SIG-M5 treated with dmso at 0.1 percent for 504 hours (cell line): ENCODE measurements at regions not wholly inside any gene's neighbourhood (a gene's known extent, or its start where the extent isn't known, plus 50 kb on each side); places are given as distances from the start of the nearest gene placed in this dataset.

ENCODE experiments used
- DNase-seq: peaks from one replicate; lab custom pipeline; 2025; ENCODE audit not compliant: unreplicated experiment; lab: John Stamatoyannopoulos, UW

DNA sequence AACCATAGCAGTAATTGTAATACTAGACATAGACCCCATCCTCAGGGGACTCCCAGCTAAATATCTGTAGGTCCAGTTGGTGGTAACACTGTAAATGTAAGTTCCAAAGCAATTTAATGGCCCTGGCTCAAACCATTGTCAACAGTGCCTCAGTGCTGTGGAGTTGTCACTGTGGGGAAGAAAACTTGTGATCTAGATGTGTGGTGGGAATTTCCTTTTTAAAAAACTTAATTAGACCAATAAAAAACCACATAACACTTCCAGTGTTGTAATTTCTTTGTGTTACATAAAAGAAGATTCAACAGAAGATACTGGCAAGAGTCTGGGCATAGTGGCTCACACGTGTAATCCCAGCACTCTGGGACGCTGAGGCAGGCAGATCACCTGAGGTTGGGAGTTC, 138.6 kb upstream of the UMPS start:
- DNase-seq, result no peak

DNA sequence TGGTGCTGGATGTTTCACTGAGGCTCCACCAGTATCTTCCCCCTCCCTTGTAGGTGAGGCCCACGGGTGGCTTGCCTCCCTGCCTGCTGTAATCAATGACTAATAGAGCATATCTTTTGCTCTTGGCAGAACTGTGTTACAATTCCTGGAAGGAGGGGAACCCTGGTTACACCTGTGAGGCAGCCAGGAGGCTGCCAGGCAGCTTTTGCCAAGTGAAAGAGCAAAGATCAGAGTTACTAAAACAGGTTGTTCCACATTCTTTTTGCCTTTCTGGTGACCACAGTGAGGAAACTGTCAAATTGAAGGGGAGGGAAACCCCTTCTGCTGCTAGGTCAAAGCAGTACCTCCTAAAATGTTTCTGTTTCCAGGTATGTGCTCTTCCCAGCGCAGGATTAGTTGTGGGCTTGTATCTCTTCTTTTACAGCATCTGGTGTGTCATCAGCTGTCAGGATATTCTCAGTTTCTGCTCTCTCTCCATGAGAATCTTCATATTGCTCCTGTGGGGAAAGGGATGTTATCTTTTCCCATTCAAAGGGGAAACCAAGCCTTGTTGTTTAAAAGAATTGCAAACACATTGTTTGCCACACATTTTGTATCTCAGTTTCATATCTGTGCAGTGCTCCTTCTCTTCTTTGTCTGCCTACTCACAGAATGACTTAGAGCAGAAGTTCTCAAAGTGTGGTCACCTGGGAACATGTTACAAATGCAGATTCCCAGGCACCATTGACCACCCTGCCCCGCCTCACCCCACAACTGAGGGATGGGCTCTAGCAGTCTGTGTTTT, 137.4 kb upstream of the UMPS start:
- DNase-seq, result peak; percentile 63

DNA sequence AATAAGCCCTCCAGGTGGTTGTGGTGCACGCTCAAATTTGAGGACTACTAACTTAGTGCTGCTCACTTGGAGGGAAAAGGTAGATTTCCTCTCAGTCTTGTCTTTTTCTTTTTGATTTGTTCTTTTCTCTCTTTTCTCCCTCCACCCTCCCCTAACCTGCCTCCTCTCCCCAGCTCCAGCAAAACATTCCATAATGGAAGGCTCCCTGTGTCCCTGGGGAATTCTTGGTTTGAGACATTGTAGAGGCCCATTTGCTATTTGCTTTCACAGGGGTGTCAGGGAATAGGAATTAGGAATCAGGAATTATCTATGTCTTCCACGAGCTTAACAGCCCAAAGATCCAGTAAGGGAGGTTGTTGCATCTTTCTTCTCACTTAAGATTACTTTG, 136.8 kb upstream of the UMPS start:
- DNase-seq, result no peak

- no peak for DNase-seq
Measured at GRCh38 chr3:124594581-124594980, 135.7 kb upstream of the UMPS start.

DNA sequence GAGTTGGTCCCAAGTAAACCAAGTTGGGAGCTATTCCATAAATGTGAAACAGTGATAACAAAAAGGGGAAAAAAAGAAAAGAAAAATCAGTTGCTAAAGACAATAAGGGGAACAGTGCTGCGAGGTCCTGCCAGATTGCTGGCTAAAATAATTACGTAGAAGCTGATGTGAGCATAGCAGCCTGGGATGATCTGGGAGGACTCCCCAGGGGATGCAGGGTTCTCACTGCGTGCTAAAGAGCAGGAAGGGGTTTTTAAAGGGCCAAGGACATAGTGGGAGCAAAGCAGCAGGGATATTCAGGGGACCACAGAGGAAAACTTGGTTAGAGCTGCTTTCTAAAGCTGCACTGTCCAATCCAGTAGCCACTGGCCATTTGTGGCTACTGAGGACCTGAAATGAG, 133.0 kb upstream of the UMPS start:
- DNase-seq, result no peak

DNA sequence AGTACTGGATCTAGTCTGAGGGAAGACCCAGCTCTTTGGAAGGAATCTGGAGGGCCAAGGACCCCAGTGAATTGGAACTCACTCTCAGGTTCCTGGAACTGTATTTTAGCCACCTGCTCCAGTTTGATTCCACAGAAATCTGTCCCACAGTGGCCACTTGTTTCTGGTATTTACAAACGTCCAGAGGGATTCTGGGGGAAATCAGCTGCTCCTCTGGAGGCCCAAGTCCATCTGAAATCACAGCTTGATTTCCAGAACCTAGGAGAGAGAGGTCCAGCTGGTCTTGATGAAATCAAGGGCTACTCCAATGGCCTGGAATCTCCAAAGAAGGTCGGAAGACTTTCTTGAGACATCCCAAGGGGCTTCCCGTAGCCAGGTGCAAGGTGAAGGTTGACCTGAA, 132.3 kb upstream of the UMPS start:
- DNase-seq, result no peak

GRCh38 chr3:124599147-124599765, 131.0 kb upstream of the UMPS start:
- DNase-seq, result no peak

DNA sequence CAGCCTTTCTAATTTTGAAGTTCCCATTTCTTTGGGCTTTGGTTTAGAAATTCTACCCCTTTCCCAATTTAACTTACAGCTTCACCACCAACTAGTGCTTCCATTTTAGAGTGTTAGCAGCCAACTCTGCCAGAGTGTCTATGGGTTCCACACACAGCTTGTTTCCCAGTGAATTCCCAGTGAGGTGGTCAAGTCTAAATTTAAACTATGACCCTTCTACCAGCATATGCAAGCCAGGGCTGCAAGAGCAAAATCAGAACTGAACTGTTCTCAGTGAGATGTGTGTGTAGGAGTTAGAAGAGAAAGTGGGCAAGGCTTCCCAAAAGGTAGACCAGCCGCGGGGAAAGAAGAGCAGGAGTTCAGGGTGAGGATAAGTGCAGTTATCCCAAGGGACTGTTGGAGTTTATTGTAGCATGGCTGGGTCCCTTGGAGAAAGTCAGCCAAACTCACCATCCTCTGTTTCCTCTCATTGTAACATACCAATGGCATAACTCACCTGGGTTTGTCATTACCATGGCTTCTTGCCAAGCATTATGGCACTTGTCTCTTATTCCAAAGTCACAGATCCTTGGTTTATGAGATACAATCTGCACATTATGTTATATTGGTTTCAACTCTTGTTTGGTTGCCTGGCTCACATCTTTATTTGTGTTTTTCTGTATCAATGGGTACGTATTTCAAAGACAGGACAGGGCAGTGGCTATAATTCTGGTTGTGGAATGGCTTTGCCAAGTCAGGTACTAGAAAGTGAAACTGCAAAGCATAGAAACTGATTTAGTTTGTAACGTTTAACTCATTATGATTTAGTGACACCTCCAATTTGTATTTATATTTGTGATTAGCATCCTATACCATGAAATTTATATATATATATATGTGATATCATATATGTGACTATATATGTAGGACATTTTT, 130.2 kb upstream of the UMPS start:
- DNase-seq, result no peak

DNA sequence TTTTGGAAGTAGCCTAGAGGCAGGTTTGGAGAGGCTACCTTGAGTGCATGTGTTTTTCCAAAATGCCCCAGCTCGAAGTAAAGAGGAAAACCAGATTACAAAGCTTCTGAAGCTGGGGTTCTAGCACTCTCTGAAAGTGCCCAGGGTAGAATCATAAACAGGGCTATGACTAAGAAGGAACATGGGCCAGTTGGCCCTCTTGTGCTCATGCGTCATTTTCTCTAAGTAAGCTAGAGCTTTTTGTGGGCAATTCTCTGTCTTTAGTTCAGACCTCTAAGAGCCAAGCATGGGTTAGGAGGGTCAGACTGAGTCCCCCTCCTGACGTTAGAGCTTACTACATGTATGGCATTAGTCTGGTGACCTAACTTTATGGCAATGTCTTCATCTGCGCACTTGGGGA, 129.5 kb upstream of the UMPS start:
- no peak for DNase-seq

GRCh38 chr3:124601190-124601589, 129.1 kb upstream of the UMPS start:
- DNase-seq, result no peak

- no peak for DNase-seq
Measured at GRCh38 chr3:124602980-124603627, 127.1 kb upstream of the UMPS start.

- DNase-seq, result no peak
Measured at GRCh38 chr3:124605781-124606579, 124.3 kb upstream of the UMPS start.

DNA sequence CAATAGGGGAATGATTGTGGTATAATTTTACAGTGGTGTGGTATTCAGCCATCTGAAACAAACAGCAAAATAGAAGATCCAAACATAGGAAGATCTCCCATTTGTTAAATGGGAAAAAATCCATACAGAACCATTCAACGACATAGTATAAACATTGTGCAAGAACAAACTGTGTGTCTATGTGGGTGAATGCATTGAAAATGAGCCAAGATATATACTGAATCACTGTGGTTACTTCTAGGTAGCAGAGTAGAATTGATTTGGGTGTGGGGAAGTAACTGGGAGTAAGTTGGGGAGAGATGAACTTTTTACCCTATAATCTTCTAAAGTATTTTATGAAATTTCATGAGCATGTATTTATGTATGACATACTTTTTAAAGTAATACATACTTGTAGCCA, 123.1 kb upstream of the UMPS start:
- no peak for DNase-seq

GRCh38 chr3:124609402-124609801, 120.8 kb upstream of the UMPS start:
- DNase-seq, result no peak

DNA sequence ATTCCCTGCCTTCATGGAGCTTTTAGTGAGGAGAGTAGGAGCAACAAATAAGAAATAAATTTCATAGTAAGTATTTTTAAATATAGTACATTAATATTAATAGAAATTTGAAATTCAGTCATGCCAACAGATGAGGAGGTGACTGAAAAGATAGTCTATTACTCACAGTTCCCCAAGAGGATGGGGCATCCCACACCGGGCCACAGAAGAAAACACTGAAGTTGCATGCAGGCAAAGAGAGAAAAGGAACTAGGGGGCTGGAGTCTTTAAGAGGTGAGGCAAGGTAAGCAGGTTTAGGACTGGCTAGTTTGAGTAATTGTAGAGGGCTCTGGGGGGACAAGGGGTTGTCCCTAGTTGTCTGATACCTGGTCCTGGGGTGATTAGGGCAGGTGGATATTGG, 120.1 kb upstream of the UMPS start:
- DNase-seq, result no peak

DNA sequence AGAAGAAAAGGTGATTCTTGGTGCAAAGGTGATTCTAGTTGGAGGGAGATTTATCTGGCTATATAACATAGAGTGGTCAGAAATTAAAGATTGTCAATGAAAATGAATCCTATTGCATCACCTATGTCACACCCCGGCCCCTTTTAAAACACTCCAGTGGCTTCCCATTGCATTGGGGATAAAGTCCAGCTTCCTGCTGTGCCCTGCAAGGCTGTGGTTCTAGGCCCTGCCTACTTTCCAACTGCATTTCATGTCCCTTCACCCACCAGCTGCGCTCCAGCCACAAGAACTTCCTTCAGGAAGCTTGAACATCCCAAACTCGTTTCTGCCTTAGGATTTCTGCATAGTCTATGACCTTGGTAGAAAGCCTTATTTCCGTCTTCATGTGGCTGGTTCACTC, 118.7 kb upstream of the UMPS start:
- no peak for DNase-seq

- DNase-seq, result no peak
Measured at GRCh38 chr3:124615896-124616543, 114.2 kb upstream of the UMPS start.

GRCh38 chr3:124617177-124617576, 113.1 kb upstream of the UMPS start:
- DNase-seq, result no peak

GRCh38 chr3:124619887-124620599, 110.2 kb upstream of the UMPS start:
- DNase-seq, result no peak
